ENCODE measurements at regions not wholly inside any gene's neighbourhood (a gene's known extent, or its start where the extent isn't known, plus 50 kb on each side); places are given as distances from the start of the nearest gene placed in this dataset.

GRCh38 chr12:13735734-13736133 lies 245.7 kb downstream of the GRIN2B start:
- H3K27ac ChIP-seq, result no peak overlapping the region
- no peak for DNase-seq
- H3K27me3 ChIP-seq (replicated peaks), result no peaks in the 10 kb centered on the region
- no peak overlapping the region for H3K4me3 ChIP-seq (ENCODE audit: low read depth, low read length)
- no peak for TF ChIP-seq CTCF (IDR thresholded peaks at IDR 0.05; ENCODE audit: low read depth, low read length, missing control alignments)
- in situ Hi-C loops (cut with HindIII; ENCODE audit: low pct_ligation_motif_present, low sequenced_read_pairs), result no loop called here
- no peaks in the 10 kb centered on the region for H3K36me3 ChIP-seq (replicated peaks)

- in situ Hi-C loops (cut with HindIII; ENCODE audit: low pct_ligation_motif_present, low sequenced_read_pairs), result no loop called here
- TF ChIP-seq CTCF (IDR thresholded peaks at IDR 0.05; ENCODE audit: low read depth, low read length, missing control alignments), result no peak
- no peaks in the 10 kb centered on the region for H3K27me3 ChIP-seq (replicated peaks)
- no peaks in the 10 kb centered on the region for H3K36me3 ChIP-seq (replicated peaks)
- DNase-seq, result no peak
- no peak overlapping the region for H3K4me3 ChIP-seq (ENCODE audit: low read depth, low read length)
- no peak overlapping the region for H3K27ac ChIP-seq
Observed at GRCh38 chr12:13734584-13735152, 246.7 kb downstream of the GRIN2B start.

GRCh38 chr12:13727707-13728195 lies 253.7 kb downstream of the GRIN2B start:
- in situ Hi-C loops (cut with HindIII; ENCODE audit: low pct_ligation_motif_present, low sequenced_read_pairs), result no loop called here
- DNase-seq, result no peak
- Histone ChIP-seq H3K4me3 (ENCODE audit: low read depth, low read length) (no peak overlapping the region), H3K27me3 (replicated peaks) (no peaks in the 10 kb centered on the region), H3K36me3 (replicated peaks) (no peaks in the 10 kb centered on the region), H3K27ac (no peak overlapping the region)
- TF ChIP-seq CTCF (IDR thresholded peaks at IDR 0.05; ENCODE audit: low read depth, low read length, missing control alignments), result no peak

- in situ Hi-C loops (cut with HindIII; ENCODE audit: low pct_ligation_motif_present, low sequenced_read_pairs), result no loop called here
Observed at GRCh38 chr12:13725049-13725448, 256.4 kb downstream of the GRIN2B start.

GRCh38 chr12:13724136-13724535 lies 257.3 kb downstream of the GRIN2B start:
- TF ChIP-seq CTCF (IDR thresholded peaks at IDR 0.05; ENCODE audit: low read depth, low read length, missing control alignments), result no peak
- DNase-seq, result no peak
- Histone ChIP-seq H3K27me3 (replicated peaks) (no peaks in the 10 kb centered on the region), H3K27ac (no peak overlapping the region), H3K4me3 (ENCODE audit: low read depth, low read length) (no peak overlapping the region), H3K36me3 (replicated peaks) (no peaks in the 10 kb centered on the region)
- in situ Hi-C loops (cut with HindIII; ENCODE audit: low pct_ligation_motif_present, low sequenced_read_pairs), result no loop called here

More at GRCh38 chr12:13725049-13725448, 256.4 kb downstream of the GRIN2B start:
- H3K27ac ChIP-seq, result no peak overlapping the region
- H3K36me3 ChIP-seq (replicated peaks), result no peaks in the 10 kb centered on the region
- no peak for DNase-seq
- H3K4me3 ChIP-seq (ENCODE audit: low read depth, low read length), result no peak overlapping the region
- H3K27me3 ChIP-seq (replicated peaks), result no peaks in the 10 kb centered on the region
- no peak for TF ChIP-seq CTCF (IDR thresholded peaks at IDR 0.05; ENCODE audit: low read depth, low read length, missing control alignments)

- TF ChIP-seq CTCF (IDR thresholded peaks at IDR 0.05; ENCODE audit: low read depth, low read length, missing control alignments), result no peak
Observed at GRCh38 chr12:13719986-13720385, 261.4 kb downstream of the GRIN2B start.

More at GRCh38 chr12:13719986-13720385, 261.4 kb downstream of the GRIN2B start:
- in situ Hi-C loops (cut with HindIII; ENCODE audit: low pct_ligation_motif_present, low sequenced_read_pairs), result no loop called here
- no peak overlapping the region for H3K27ac ChIP-seq
- H3K27me3 ChIP-seq (replicated peaks), result no peaks in the 10 kb centered on the region
- no peak overlapping the region for H3K4me3 ChIP-seq (ENCODE audit: low read depth, low read length)
- no peak for DNase-seq
- H3K36me3 ChIP-seq (replicated peaks), result no peaks in the 10 kb centered on the region
